NCI-H748 treated with DMSO at 0.1 percent for 48 hours (cell line): ENCODE measurements at regions not wholly inside any gene's neighbourhood (a gene's known extent, or its start where the extent isn't known, plus 50 kb on each side); places are given as distances from the start of the nearest gene placed in this dataset.
A peak's percentile ranks its signal among the peaks of the same experiment; 100 is the strongest.

ENCODE experiments used
- DNase-seq: peaks from one replicate; lab custom pipeline; 2025; lab: John Stamatoyannopoulos, UW

DNA sequence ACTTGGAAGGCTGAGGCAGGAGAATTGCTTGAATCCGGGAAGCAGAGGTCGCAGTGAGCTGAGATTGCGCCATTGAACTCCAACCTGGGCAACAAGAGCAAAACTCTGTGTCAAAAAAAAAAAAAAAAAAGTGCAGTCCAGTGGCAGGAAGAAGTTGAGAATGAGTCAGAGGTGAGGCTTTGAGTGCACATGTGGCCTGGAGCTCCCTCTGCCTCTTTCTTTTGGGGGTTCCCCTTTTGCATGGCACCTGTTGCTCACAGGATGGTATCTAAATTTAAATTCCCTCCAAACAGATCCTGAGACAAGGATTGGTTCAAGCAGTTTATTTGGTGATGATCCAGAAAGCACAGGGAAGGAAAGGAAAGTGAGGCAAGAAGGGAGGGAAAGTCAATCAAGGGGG is 151.4 kb upstream of the STX18 start:
- DNase-seq, result no peak

GRCh38 chr4:4690854-4691253 is 149.0 kb upstream of the STX18 start:
- no peak for DNase-seq

DNA sequence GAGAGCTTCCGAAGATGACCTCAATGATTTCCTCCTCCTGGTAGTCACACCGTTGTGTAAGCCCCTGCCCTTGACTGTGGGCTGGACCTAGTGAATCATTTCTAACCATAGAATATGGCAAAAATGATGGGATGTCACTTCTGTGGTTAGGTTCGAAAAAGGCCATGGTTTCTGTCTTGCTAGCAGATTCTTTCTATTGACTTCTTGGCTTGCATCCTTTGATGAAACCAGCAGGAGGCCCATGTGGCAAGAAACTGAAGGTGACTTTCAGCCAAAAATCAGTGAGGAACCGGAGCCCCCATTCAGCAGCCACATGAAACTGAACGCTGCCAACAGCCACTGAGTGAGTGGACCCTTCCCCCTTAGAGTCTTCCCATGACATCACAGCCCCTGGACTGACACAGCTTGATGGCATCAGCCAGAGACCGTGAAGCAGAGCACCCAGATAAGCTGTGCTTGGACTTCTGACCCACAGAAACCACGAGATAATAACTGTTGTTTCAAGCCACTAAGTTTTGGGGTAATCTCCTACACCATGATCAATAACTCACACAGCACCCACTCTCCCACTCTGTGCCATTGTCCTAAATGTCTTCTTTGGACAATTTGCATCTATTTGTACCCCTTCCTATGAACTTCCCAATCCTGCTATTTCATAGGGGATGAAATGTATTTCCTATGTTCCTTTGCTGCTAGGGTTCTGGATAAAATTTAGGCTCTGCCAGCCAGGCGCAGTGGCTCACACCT is 148.0 kb upstream of the STX18 start:
- DNase-seq, result no peak

- DNase-seq, result no peak
Measured at GRCh38 chr4:4687935-4688727, 146.3 kb upstream of the STX18 start.

- DNase-seq, result no peak
Measured at GRCh38 chr4:4687100-4687499, 145.3 kb upstream of the STX18 start.

- no peak for DNase-seq
Measured at GRCh38 chr4:4685810-4686795, 144.3 kb upstream of the STX18 start.

DNA sequence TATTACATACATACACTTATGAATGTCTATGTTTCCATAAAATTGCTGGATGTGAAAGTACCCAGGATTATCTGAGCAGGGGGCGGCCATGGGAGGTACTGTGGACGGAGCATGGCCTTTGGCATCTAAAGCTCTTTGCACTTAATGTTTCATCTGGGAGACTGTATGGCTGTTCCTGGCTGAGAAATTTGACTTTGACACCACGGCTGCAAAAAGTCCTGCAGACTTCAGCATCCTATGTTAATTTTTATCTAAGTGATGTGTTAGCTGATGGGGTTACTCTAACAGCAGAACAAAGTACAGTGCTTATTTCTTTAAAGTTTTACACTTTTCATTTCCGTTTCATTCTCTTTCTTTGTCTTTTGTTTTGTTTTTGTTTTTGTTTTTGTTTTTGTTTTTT is 139.8 kb upstream of the STX18 start:
- no peak for DNase-seq

- DNase-seq, result no peak
Measured at GRCh38 chr4:4680758-4681157, 138.9 kb upstream of the STX18 start.

DNA sequence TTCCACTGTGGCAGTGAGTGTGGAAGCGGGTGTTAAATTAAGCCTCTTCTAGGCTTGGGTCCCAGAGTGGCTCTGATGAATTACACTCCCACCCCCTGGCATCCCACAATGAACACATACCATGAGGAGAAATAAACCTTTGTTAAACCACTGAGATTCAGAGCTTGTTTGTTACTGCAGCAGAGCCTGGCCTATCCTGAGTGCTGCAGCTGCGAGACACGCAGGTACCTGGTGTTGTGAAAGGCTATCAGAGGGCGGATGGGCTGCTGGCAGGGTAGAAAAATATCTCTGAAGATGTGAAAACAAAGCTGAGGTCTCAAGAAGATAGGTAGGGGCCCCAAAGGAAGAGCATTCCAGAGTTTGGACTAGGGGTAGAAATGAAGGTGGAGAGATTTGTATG is 138.4 kb upstream of the STX18 start:
- DNase-seq, result no peak

- no peak for DNase-seq
Measured at GRCh38 chr4:4677556-4678522, 136.0 kb upstream of the STX18 start.

- no peak for DNase-seq
Measured at GRCh38 chr4:4675641-4676040, 133.8 kb upstream of the STX18 start.

DNA sequence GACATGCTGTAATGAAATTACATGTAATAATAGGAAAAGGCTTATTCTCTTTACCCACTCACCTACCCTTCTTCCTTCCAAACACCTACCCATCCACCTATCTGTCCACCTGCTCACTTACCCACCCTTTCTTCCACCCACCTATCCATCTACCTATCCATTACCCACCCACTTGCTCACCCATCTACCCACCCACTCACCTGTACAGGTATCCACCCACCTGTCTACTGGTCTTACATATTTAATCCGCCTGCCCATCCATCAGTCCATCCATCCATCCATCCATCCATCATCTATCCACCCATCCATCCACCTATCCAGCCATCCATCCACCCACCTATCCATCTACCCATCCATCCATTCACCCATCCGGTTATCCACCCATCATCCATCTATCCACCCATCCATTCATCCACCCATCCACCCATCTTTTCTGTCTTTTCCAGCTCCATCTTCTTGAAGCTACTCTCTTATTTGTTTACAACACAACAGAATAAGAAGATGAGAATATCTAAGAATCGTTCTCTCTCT is 133.3 kb upstream of the STX18 start:
- no peak for DNase-seq

- DNase-seq, result peak; percentile 30
Measured at GRCh38 chr4:4673070-4673469, 131.2 kb upstream of the STX18 start.

DNA sequence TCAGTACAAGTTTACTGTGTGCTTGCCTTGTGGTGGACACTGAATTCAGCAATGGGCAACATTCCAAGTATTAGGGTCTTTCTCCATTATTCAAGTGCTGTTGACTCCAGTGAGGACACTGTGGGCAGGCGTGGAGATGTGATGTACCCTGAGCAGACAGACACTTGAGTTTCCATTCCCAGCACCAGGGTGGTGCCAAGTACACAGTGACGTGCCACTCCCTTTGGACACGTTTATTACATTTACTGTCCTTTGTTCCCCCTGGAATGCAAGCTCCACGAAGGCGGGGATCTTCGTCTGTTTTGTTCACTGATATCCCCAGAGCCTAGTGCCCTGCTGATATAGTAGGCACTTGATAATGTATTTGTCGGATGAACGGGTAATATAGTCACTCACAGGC is 130.6 kb upstream of the STX18 start:
- DNase-seq, result no peak

DNA sequence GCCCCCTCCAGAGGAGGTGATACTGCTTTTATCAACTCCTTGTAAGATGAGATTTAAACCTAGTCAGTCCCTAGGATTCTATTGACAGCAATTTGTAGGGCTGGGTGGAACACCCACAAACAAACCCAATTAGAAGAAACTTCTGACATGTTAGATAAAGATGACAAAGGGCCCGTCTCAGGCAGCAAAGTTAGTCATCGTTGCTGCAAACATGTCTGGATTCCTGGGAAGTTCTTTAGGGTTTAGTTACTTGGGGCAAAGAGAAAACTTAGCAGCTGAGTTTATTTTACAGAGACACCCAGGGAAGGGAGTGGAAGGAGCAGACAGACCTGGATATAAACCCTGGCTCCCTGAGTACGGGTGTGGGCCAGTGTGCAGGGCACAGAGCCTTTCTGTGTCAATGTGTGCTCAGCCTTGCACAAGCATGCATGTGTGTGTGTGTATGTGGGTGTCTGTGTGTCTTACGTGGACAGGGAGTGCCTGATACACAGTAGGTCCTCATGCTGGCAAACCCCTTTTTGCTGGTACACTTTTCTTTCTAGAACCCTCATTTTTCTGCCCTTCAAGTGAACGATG is 130.0 kb upstream of the STX18 start:
- no peak for DNase-seq

GRCh38 chr4:4670869-4671268 is 129.0 kb upstream of the STX18 start:
- DNase-seq, result no peak

DNA sequence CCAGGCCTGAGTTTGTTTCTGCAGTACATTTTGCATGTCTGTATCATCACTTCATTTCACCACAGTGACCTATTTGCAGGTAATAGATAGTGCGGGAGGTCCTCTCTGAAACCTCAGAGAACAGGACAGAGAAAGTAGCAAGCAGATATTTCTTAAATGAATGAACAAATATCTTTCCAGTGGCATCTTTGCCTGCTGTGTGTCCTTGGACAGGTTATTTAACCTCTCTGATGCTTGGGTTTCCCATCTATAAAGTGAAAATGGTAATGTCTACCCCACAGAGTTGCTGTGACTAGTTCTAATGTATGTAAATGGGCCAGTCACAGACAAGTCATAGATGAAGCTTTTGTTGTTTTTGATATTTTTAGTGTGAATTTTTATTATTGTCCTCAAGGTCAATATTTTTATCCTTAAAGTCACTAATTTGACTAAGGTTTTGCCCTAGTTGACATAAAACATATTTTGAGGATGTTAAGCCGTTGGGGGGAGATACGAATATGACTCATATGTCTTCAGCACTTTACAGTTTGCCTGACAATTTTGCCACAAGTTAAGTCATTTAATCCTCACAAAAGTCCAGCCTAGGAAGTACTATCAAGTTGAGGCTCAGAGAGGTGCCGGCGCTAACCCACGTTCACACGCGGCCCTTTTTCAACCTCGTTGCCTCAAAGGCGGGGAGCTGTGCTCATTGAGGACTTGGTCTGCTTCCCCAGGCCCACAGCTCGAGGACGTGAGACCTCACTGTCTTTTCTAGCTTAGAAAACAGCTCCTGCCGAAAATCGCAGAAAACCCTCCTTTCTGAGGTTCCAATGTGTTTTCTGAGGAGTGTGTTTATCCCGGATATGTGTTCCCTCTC is 126.7 kb upstream of the STX18 start:
- no peak for DNase-seq

- no peak for DNase-seq
Measured at GRCh38 chr4:4667622-4668081, 125.8 kb upstream of the STX18 start.
